KMS-11 (cell line): ENCODE measurements at regions not wholly inside any gene's neighbourhood (a gene's known extent, or its start where the extent isn't known, plus 50 kb on each side); places are given as distances from the start of the nearest gene placed in this dataset.
A peak's percentile ranks its signal among the peaks of the same experiment; 100 is the strongest.

Experiments used
- H2AFZ ChIP-seq: fragments of 200-600 bp; sonication (generic); 2 replicates; pipeline ENCODE4 v1.6.1; 2016; ENCODE audit warnings: antibody characterized with exemption, mixed run types, low read depth
- H3K27ac ChIP-seq: fragments of 200-600 bp; sonication (generic); 2 replicates; pipeline ENCODE4 v1.6.1; 2016; ENCODE audit warnings: mild to moderate bottlenecking, mixed run types
- H3K27me3 ChIP-seq: fragments of 200-600 bp; sonication (generic); 2 replicates; pipeline ENCODE4 v1.6.1; 2017; ENCODE audit warnings: mild to moderate bottlenecking, low read depth, mixed run types, moderate library complexity; ENCODE audit not compliant: insufficient read depth
- H3K36me3 ChIP-seq: fragments of 200-600 bp; sonication (generic); 2 replicates; pipeline ENCODE4 v1.6.1; 2017; ENCODE audit warnings: mild to moderate bottlenecking, mixed run types; ENCODE audit not compliant: insufficient read depth
- H3K4me1 ChIP-seq: fragments of 200-600 bp; sonication (generic); 2 replicates; pipeline ENCODE4 v1.6.1; 2016; ENCODE audit warnings: mild to moderate bottlenecking, low read depth, mixed run types; ENCODE audit not compliant: poor library complexity, severe bottlenecking
- H3K4me2 ChIP-seq: fragments of 200-600 bp; sonication (generic); 2 replicates; pipeline ENCODE4 v1.7.0; 2016; ENCODE audit warnings: mild to moderate bottlenecking, mixed run types
- H3K4me3 ChIP-seq: fragments of 200-600 bp; sonication (generic); IDR thresholded peaks from 2 replicates; pipeline ENCODE4 v1.6.1; 2017; ENCODE audit warnings: low read depth, low read length, mixed read lengths; ENCODE audit not compliant: insufficient read depth
- H3K79me2 ChIP-seq: fragments of 200-600 bp; sonication (generic); 2 replicates; pipeline ENCODE4 v1.6.1; 2016; ENCODE audit warnings: low read depth, mixed run types; ENCODE audit not compliant: insufficient read depth
- H3K9ac ChIP-seq: fragments of 200-600 bp; sonication (generic); 2 replicates; pipeline ENCODE4 v1.6.1; 2016; ENCODE audit warnings: mild to moderate bottlenecking, mixed run types
- H4K20me1 ChIP-seq: fragments of 200-600 bp; sonication (generic); 2 replicates; pipeline ENCODE4 v1.6.1; 2016; ENCODE audit warnings: mild to moderate bottlenecking, mixed run types; ENCODE audit not compliant: insufficient read depth
- TF ChIP-seq, protein P1 (sequence below): fragments of 200-600 bp; sonication (generic); conservative IDR thresholded peaks from 2 replicates; pipeline ENCODE4 v1.6.1; 2017; ENCODE audit warnings: low read depth, mild to moderate bottlenecking, antibody characterized with exemption, low read length, moderate library complexity, mixed read lengths

DNA sequence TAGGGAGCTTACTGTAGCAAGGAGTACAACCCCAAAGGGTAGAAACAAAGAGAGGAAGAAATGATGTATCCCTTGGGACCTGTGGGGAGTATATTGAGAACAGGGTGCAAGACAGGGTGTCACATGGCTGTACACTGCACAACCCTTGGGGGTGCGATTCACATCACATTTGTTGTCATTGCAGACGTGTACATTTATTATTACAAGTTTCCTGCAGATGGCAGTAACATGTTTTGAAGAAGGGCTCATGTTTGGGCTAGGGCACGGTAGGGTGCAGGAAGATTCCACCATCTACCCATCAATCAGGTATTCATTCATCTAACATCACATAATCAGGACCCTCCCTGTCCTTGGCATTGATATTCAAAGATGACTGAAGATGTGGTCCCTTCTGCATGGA lies 62.5 kb downstream of the NDUFS5 start:
- Histone ChIP-seq H3K36me3 (no peaks in the 10 kb centered on the region), H4K20me1 (no peaks in the 10 kb centered on the region), H3K27me3 (no peaks in the 10 kb centered on the region), H3K4me2 (no peak overlapping the region), H3K27ac (no peak overlapping the region), H2AFZ (no peak overlapping the region), H3K4me3 (no peak overlapping the region), H3K4me1 (peaks cover 63% of the 10 kb centered on the region), H3K79me2 (no peaks in the 10 kb centered on the region), H3K9ac (no peak overlapping the region)
- TF ChIP-seq, protein P1, sequence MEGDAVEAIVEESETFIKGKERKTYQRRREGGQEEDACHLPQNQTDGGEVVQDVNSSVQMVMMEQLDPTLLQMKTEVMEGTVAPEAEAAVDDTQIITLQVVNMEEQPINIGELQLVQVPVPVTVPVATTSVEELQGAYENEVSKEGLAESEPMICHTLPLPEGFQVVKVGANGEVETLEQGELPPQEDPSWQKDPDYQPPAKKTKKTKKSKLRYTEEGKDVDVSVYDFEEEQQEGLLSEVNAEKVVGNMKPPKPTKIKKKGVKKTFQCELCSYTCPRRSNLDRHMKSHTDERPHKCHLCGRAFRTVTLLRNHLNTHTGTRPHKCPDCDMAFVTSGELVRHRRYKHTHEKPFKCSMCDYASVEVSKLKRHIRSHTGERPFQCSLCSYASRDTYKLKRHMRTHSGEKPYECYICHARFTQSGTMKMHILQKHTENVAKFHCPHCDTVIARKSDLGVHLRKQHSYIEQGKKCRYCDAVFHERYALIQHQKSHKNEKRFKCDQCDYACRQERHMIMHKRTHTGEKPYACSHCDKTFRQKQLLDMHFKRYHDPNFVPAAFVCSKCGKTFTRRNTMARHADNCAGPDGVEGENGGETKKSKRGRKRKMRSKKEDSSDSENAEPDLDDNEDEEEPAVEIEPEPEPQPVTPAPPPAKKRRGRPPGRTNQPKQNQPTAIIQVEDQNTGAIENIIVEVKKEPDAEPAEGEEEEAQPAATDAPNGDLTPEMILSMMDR: no peak

DNA sequence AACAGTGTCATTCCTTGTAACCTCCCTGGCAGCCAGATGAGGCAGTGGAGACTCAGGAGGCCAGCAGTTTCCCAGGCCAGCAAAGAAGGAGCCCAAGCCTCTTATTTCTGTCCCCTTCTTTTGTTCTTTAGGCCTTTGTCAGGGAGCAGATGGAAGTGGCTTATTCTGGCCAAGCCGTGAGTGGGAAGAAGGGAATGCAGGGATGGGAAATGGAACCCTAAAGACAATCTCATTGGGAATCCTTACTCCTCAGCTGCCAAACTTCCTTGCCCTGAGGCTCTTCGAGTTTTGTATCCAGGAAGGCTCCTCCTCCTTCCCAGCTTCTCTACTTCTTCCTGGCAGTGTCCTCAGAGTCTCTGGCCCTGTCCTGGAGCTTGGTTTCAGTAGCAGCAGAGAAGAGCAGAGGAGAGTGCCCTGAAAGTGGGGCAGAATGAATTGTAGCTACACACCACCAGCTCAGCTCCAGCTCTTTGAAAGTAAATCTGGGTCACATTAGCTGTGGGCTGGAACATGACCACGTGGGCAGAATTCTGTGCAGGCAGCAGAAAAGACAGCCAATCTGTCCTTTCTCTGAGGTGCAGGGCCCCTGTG lies 63.9 kb downstream of the NDUFS5 start:
- Histone ChIP-seq H2AFZ (peak overlapping the region; percentile 80), H3K4me3 (no peak overlapping the region), H3K9ac (0 out of 2 replicates have a peak overlapping the region, but pooled peaks have one; percentile 4), H3K4me1 (peaks cover 63% of the 10 kb centered on the region), H3K27me3 (no peaks in the 10 kb centered on the region), H3K27ac (peak overlapping the region; percentile 44), H3K79me2 (no peaks in the 10 kb centered on the region), H4K20me1 (no peaks in the 10 kb centered on the region), H3K36me3 (no peaks in the 10 kb centered on the region), H3K4me2 (peak overlapping the region; percentile 56; the same call in 1 of the 2 replicates)
- TF ChIP-seq, protein P1: no peak

GRCh38 chr1:39090757-39091380 lies 64.7 kb downstream of the NDUFS5 start:
- Histone ChIP-seq H2AFZ (peak overlapping the region; percentile 80), H3K4me3 (no peak overlapping the region), H4K20me1 (no peaks in the 10 kb centered on the region), H3K4me1 (peaks cover 63% of the 10 kb centered on the region), H3K79me2 (no peaks in the 10 kb centered on the region), H3K4me2 (peak overlapping the region; percentile 56; the same call in 1 of the 2 replicates), H3K27ac (peak overlapping the region; percentile 44; the same call in 1 of the 2 replicates), H3K36me3 (no peaks in the 10 kb centered on the region), H3K27me3 (no peaks in the 10 kb centered on the region), H3K9ac (0 out of 2 replicates have a peak overlapping the region, but pooled peaks have one; percentile 4)
- TF ChIP-seq, protein P1: no peak

DNA sequence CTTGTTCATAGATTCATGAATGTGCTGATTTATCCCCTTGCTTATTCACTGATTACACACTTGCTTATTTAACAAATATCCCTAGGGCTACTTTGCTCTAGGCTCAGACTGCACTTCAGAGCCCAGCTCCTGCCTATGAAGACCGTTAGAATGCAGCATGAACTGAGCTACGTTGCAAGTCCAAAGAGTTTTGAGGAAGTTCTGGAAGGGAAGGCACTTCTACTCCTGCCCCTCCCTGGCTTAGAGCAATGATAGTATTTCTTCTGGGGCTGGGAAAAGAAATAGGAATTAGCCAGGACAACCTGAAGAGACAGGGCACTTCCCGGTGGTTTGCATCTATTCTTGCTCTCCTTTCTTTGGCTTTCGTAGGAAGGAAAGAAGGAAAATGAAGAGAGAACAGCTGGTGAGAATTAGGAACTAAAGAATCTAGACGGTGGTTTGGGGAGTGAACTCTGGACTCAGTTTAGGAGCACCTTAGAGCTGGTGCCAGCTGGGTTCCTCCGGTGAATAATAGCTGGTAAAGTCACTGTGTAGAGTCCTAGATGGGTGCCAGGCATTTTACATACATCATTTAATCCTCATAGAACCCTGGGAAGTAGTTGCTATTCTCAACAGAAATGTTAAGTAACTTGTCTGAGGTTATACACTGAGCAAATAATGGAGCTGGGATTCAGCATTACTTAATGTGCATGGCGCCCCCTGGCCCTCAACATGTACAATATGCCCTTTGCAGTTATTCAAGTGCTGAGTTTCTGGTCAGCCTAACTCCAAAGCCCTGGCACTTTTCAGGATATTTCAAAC lies 65.9 kb downstream of the NDUFS5 start:
- Histone ChIP-seq H3K36me3 (no peaks in the 10 kb centered on the region), H3K4me3 (no peak overlapping the region), H3K9ac (no peak overlapping the region), H3K27ac (no peak overlapping the region), H3K79me2 (no peaks in the 10 kb centered on the region), H3K27me3 (no peaks in the 10 kb centered on the region), H2AFZ (0 out of 2 replicates have a peak overlapping the region, but pooled peaks have one; percentile 16), H4K20me1 (no peaks in the 10 kb centered on the region), H3K4me2 (no peak overlapping the region), H3K4me1 (peaks cover 55% of the 10 kb centered on the region)
- TF ChIP-seq, protein P1: peak; percentile 83
